Effector CD4-positive, alpha-beta T cell (primary cell): ENCODE measurements at regions not wholly inside any gene's neighbourhood (a gene's known extent, or its start where the extent isn't known, plus 50 kb on each side); places are given as distances from the start of the nearest gene placed in this dataset.

Experiments used
- DNase-seq: peaks from one replicate; pipeline ENCODE4 v3.0.0-alpha.2; 2020

- no peak for DNase-seq
Measured at GRCh38 chr7:35437619-35438275, 183.8 kb upstream of the TBX20 start.

- DNase-seq: no peak
Measured at GRCh38 chr7:35436452-35436851, 182.6 kb upstream of the TBX20 start.

- no peak for DNase-seq
Measured at GRCh38 chr7:35430547-35431153, 176.8 kb upstream of the TBX20 start.

GRCh38 chr7:35424869-35425495 lies 171.1 kb upstream of the TBX20 start:
- peak; percentile 39 for DNase-seq

- DNase-seq: no peak
Measured at GRCh38 chr7:35424440-35424839, 170.5 kb upstream of the TBX20 start.

GRCh38 chr7:35422715-35423114 lies 168.8 kb upstream of the TBX20 start:
- DNase-seq: no peak

- DNase-seq: no peak
Measured at GRCh38 chr7:35420656-35421055, 166.8 kb upstream of the TBX20 start.

GRCh38 chr7:35419391-35419755 lies 165.5 kb upstream of the TBX20 start:
- DNase-seq: no peak

GRCh38 chr7:35418716-35419390 lies 165.0 kb upstream of the TBX20 start:
- no peak for DNase-seq

- no peak for DNase-seq
Measured at GRCh38 chr7:35416568-35416967, 162.7 kb upstream of the TBX20 start.

- no peak for DNase-seq
Measured at GRCh38 chr7:35415411-35415822, 161.5 kb upstream of the TBX20 start.

GRCh38 chr7:35411331-35411730 lies 157.4 kb upstream of the TBX20 start:
- no peak for DNase-seq

- no peak for DNase-seq
Measured at GRCh38 chr7:35405461-35405860, 151.6 kb upstream of the TBX20 start.

GRCh38 chr7:35401217-35401879 lies 147.4 kb upstream of the TBX20 start:
- no peak for DNase-seq

- no peak for DNase-seq
Measured at GRCh38 chr7:35399840-35400239, 145.9 kb upstream of the TBX20 start.

- no peak for DNase-seq
Measured at GRCh38 chr7:35399216-35399615, 145.3 kb upstream of the TBX20 start.

GRCh38 chr7:35398518-35398917 lies 144.6 kb upstream of the TBX20 start:
- DNase-seq: no peak

- DNase-seq: no peak
Measured at GRCh38 chr7:35390146-35390545, 136.2 kb upstream of the TBX20 start.

- DNase-seq: no peak
Measured at GRCh38 chr7:35389636-35390035, 135.7 kb upstream of the TBX20 start.

- DNase-seq: no peak
Measured at GRCh38 chr7:35386816-35387706, 133.2 kb upstream of the TBX20 start.

GRCh38 chr7:35386082-35386815 lies 132.3 kb upstream of the TBX20 start:
- no peak for DNase-seq
